Stimulated activated CD4-positive, alpha-beta T cell treated with anti-CD3 and anti-CD28 coated beads, Interleukin-1b, Interleukin-23, amount 100 ng/mL, for 48 hours (primary cell): ENCODE measurements at regions not wholly inside any gene's neighbourhood (a gene's known extent, or its start where the extent isn't known, plus 50 kb on each side); places are given as distances from the start of the nearest gene placed in this dataset.
"Not testable (repeated sequence)": the region's sequence is repeated elsewhere in the genome, so short reads cannot be mapped to it uniquely, and the experiment has no call there.

Experiments
- DNase-seq: peaks from one replicate; pipeline ENCODE4 v3.0.0-alpha.2; 2020

GRCh38 chr6:139988685-139989084 is 614.2 kb upstream of the CITED2 start:
- DNase-seq = no peak

GRCh38 chr6:139987091-139987490 is 612.6 kb upstream of the CITED2 start:
- DNase-seq = no peak

DNA sequence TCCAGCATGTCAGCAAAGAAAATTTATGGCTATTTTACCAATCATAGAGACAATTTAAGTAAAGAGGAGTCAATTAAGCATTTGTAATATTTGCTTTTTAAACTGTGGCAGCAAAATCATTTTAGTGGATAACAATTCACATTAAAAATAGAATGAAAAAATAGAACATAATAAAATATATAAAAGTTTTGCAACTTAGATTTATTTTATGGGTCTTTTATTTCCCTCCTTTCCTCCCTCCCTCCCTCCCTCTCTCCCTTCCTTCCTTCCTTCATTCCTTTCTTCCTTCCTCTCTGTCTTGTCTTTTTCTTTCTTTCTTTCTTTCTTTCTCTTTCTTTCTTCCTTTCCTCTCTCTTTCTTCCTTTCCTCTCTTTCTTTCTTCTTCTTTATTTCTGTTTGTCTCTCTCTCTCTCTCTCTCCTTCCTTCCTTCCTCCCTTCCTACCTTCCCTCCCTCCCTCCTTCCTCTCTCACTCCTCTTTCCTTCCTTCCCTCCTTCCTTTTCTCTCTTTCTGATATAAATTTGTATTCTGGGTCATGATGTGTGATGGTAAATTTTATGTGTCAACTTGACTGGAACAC is 610.9 kb upstream of the CITED2 start:
- DNase-seq = no peak

DNA sequence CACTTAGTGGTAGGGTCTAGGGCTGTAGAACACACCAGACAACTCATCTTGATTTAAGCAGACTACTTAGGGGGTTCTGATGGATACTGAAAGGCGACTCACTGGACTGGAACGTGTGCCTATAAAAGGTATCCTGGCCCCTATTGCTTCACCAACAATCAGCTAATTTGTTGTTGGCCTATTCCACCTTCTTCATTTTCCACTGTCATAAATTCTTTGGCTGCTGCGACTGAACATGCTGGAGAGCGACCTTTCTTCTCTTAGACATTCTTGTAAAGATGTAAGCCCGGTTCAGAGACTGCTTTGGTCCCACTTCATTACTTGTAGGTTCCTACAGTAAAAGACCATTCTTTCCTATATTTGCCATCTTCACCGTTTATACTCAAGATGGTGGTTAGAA is 609.9 kb upstream of the CITED2 start:
- DNase-seq = no peak

- DNase-seq = no peak
Measured at GRCh38 chr6:139983555-139984276, 609.3 kb upstream of the CITED2 start.

GRCh38 chr6:139982652-139983295 is 608.3 kb upstream of the CITED2 start:
- no peak for DNase-seq

DNA sequence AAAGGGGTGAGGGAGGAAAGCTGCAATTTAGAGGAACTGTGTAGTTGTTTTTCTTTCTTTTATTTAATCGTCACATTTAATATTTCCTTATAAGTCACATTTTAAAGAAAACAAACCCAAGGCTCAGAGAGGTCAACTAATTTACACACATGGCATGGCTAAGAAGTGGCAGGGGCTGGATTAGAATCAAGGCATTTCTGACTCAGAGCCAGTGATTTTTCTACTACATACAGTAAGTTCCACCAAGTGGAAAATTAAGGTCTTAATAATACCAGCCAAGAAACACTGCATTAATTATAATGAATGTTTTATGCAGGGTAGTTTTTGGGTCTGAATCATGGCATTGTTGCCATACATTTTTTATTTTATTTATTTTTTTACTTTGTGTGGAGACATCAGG is 607.7 kb upstream of the CITED2 start:
- DNase-seq = no peak

DNA sequence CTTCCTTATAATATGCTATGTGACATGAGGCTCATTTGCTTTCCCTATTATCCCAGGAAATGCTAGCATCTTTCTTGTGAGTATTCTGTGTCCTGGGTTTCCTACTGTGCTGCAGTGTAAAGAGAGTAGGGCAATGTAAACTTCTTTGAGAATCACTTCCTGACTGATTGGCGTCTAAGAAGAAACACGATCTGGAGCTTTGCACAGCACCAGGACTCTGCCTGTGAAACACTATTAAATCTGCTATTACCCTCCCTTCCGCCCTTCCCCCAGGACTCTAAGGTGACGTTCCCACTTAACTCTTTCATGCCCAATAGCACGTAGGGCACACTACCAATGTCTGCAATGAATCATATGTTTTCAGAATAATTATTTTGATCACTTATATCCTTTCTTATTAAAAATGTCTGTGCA is 607.3 kb upstream of the CITED2 start:
- DNase-seq = no peak

DNA sequence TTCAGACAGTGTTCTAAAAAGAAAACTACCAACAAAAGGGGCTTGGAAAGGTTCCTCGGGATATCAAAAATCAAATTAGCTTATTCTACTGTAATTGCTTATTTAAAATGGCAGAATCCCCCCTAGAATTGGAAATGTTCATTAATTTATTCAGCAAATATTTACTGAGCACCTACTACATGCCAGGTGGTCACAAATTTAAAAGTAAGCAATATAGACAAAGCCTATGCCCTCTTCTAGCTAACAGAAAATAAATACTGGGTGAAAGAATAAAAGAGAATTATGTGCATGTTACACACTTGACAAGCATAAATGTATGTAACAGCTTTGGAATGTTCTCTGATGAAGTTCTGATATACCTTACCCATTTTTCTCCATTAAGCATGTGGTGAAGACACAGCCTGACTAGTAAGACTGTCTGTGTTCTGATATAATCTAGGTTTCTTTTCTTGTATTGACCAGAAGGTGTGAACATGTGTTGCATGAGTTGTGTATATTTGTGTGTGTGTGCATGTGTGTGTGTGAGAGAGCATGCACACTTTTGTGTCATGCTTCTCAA is 606.7 kb upstream of the CITED2 start:
- DNase-seq = no peak

- not testable (repeated sequence) for DNase-seq
Measured at GRCh38 chr6:139980631-139981030, 606.2 kb upstream of the CITED2 start.

GRCh38 chr6:139979021-139979725 is 604.7 kb upstream of the CITED2 start:
- DNase-seq = no peak

DNA sequence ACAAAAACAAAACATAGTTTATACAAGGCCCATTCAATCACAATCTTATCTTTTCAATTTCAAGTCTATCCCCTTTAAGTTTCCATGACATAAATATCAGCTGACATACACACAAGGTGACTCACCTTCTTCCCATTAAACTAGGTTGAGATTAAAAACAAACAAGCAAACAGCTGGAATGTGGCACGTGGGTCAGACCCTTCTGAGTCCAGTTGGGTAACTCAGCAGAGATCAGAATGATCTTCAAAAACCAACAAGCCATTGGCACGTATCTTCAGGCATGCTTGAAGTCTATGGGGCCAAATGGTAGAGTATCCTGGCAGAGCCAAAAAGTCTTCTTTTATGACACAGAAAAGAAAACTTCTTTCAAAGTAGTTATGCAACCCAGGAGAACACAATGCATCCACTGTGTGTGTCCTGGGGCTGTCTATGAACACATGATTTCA is 603.5 kb upstream of the CITED2 start:
- DNase-seq = no peak

DNA sequence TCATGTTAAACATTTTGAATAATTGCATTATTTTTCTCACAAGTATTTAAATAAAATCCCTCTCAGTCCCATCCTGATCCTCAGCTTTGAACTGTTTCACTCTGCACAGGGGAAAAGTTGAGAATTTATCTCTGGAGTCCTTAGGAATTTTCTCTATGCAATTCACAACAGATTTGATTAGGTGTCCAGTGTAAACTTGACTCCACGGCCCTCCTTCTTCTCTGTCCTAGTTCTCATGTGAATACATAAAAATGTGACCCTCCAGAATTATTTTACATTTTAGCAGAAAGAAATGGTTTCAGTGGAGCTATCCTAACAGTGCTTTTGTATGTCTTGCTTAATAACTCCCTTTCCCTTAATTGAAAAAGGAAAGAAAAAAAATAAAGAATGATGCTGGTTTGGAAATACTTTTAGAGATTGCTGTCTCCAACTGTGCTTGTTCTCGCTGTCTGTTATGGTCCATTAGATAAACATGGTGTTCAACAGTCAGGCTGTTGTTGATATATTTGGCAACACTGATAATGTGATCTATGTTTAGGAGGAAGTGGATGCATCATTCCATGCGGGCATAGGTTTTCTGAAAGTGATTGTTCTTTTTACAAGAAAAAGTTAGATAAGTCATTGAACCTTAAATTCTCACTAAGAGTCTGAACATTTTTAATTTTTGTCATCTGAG is 599.4 kb upstream of the CITED2 start:
- DNase-seq = no peak

- DNase-seq = no peak
Measured at GRCh38 chr6:139972116-139972515, 597.7 kb upstream of the CITED2 start.

- DNase-seq = no peak
Measured at GRCh38 chr6:139970591-139970991, 596.1 kb upstream of the CITED2 start.

- DNase-seq = no peak
Measured at GRCh38 chr6:139967497-139967896, 593.0 kb upstream of the CITED2 start.

DNA sequence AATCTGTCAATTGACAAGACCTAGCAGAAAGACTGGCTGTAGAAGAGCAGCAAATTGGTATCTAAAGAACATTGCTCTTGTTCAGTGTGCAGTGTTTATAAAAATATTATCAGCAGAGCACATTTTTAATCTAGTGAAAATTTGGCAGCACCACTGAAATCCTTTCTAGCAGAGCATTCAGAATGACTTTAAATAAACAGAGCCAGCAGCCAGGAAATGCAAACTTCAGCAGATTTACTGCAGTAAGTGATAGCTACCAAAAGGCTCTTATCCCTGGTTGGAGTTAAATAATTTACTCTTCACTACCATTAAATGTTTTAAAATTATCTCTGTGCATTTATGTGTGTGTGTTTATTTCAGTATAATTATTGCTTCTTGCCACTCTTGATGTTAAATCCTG is 590.9 kb upstream of the CITED2 start:
- no peak for DNase-seq

GRCh38 chr6:139964737-139965136 is 590.3 kb upstream of the CITED2 start:
- DNase-seq = no peak

DNA sequence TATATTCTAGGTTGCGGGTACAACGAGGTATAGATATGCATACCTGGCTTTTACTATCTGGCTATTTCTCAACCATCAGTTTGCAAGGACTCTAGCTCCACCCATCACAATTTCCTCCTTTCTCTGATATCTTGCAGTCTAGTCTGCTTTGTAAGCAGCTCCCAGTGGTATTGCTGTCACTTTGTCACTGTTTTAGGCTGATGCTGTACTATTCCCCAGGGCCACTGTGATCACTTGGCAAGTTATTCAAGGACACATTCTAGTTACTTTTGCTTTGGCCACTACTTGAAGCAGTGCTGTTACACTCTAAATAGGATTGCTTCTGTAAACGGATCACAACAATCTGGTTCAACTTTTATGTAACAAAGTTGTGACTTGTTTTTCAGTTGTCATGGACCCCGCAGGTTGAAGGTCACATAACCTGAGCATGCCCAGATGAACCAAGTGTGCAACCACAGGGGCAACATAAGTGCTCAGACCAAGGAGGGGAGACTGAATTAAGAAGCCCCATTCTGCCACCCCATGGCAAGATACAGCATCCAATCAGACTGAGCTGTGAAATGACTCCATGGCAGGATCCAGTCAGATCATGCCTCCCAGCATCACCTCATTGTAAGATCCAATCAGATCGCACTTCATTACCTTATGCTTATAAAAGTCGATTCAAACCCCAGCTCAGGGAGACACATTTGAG is 588.4 kb upstream of the CITED2 start:
- DNase-seq = no peak

DNA sequence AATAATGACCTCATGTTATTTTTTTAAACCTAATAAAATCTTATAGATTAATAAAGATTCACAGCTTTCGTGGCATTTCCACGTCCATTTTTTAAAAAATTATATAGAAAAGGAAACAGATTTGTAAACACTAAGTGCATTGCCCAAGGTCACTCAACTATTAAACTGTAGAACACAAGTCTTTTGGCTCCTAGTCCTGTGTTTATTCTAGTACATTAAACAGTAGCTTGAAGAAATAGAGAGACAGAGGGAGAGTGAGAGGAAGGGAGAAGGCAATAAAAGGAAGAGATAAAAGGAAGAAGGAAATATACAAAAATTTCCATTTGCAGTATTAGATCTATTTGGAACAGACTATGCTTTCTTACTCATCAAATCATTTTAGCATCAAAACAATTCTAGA is 586.7 kb upstream of the CITED2 start:
- no peak for DNase-seq

GRCh38 chr6:139960671-139961070 is 586.2 kb upstream of the CITED2 start:
- DNase-seq = no peak
